CD14-positive monocyte (primary cell): ENCODE measurements at regions not wholly inside any gene's neighbourhood (a gene's known extent, or its start where the extent isn't known, plus 50 kb on each side); places are given as distances from the start of the nearest gene placed in this dataset.

Experiments
- DNase-seq, 3 donors: peaks; one replicate each; pipeline ENCODE4 v3.0.0-alpha.2; 2011 to 2022
- H2AFZ ChIP-seq: 2 replicates; pipeline ENCODE4 v1.6.0; 2012; ENCODE audit warnings: mild to moderate bottlenecking, low read depth, low read length, inconsistent platforms; ENCODE audit not compliant: insufficient read depth, poor library complexity, severe bottlenecking
- H3K27ac ChIP-seq, 2 donors: 1 replicate in 1 of 2; 2 replicates in 1 of 2; pipeline ENCODE4 v1.5.1; 2012 to 2013; ENCODE audit warnings: low read length in 2 of 2, control low read depth in 1 of 2, inconsistent platforms in 1 of 2, low read depth in 1 of 2, mild to moderate bottlenecking in 1 of 2
- H3K27me3 ChIP-seq, 2 donors: one replicate each; pipeline versions ENCODE4 v1.6.0 to v1.6.1; 2011 to 2013; ENCODE audit warnings: low read length in 2 of 2; ENCODE audit not compliant: control insufficient read depth in 2 of 2, insufficient read depth in 2 of 2
- H3K36me3 ChIP-seq, 2 donors: replicated peaks in 1 of 2; 1 replicate in 1 of 2; 2 replicates in 1 of 2; pipeline versions ENCODE4 v1.5.1 to v1.6.1; 2012 to 2013; ENCODE audit warnings: low read length in 2 of 2, control low read depth in 1 of 2, inconsistent platforms in 1 of 2, mild to moderate bottlenecking in 1 of 2; ENCODE audit not compliant: insufficient read depth in 2 of 2, control insufficient read depth in 1 of 2
- H3K4me1 ChIP-seq, 2 donors: 1 replicate in 1 of 2; 2 replicates in 1 of 2; pipeline versions ENCODE4 v1.5.1 to v1.6.1; 2012 to 2013; ENCODE audit warnings: low read length in 2 of 2, control low read depth in 1 of 2, inconsistent platforms in 1 of 2, mild to moderate bottlenecking in 1 of 2, moderate library complexity in 1 of 2; ENCODE audit not compliant: insufficient read depth in 2 of 2, control insufficient read depth in 1 of 2
- H3K4me2 ChIP-seq: replicated peaks from 2 replicates; pipeline ENCODE3; 2012; ENCODE audit warnings: low read length, moderate library complexity, mild to moderate bottlenecking; ENCODE audit not compliant: poor library complexity, severe bottlenecking; ENCODE audit errors: extremely low read depth
- H3K4me3 ChIP-seq, 3 experiments: fragments of 200-600 bp in 1 of 3; sonication (generic) in 1 of 3; replicated peaks in 1 of 3; 1 replicate in 2 of 3; 2 replicates in 1 of 3; pipeline ENCODE4 v1.5.1; 2011 to 2013; ENCODE audit warnings: low read length in 3 of 3, mild to moderate bottlenecking in 3 of 3, control low read depth in 2 of 3, low read depth in 2 of 3, inconsistent platforms in 1 of 3, moderate library complexity in 1 of 3
- H3K79me2 ChIP-seq: 2 replicates; pipeline ENCODE4 v1.6.0; 2012; ENCODE audit warnings: mild to moderate bottlenecking, control low read depth, inconsistent platforms, low read length, moderate library complexity; ENCODE audit not compliant: insufficient read depth
- H3K9ac ChIP-seq: 2 replicates; pipeline ENCODE4 v1.6.0; 2017; ENCODE audit warnings: low read length, mild to moderate bottlenecking; ENCODE audit not compliant: insufficient read depth, poor library complexity, severe bottlenecking
- H3K9me3 ChIP-seq, 2 donors: replicated peaks in 1 of 2; 1 replicate in 1 of 2; 2 replicates in 1 of 2; pipeline versions ENCODE4 v1.5.1 to v1.6.1; 2012 to 2013; ENCODE audit warnings: low read length in 2 of 2, control low read depth in 1 of 2; ENCODE audit not compliant: control insufficient read depth in 1 of 2, insufficient read depth in 1 of 2
- H4K20me1 ChIP-seq: 2 replicates; pipeline ENCODE4 v1.6.0; 2012; ENCODE audit warnings: mild to moderate bottlenecking, low read length, control low read depth, moderate library complexity; ENCODE audit not compliant: insufficient read depth
- H3K27ac Mint-ChIP-seq, 7 donors: one replicate each; pipeline ENCODE4 v1.8.0; 2020; ENCODE audit warnings: mild to moderate bottlenecking in 7 of 7, mixed read lengths in 7 of 7, moderate library complexity in 6 of 7, inconsistent platforms in 2 of 7
- H3K27me3 Mint-ChIP-seq, 3 donors: one replicate each; pipeline ENCODE4 v1.8.0; 2021 to 2022; ENCODE audit warnings: low read depth in 3 of 3, mild to moderate bottlenecking in 3 of 3, mixed read lengths in 3 of 3, moderate library complexity in 3 of 3, inconsistent platforms in 1 of 3
- H3K36me3 Mint-ChIP-seq, 2 donors: one replicate each; pipeline ENCODE4 v1.8.0; 2020; ENCODE audit warnings: mixed read lengths in 2 of 2, inconsistent platforms in 1 of 2, mild to moderate bottlenecking in 1 of 2
- H3K4me1 Mint-ChIP-seq: one replicate; pipeline ENCODE4 v1.8.0; 2020; ENCODE audit warnings: mild to moderate bottlenecking, mixed read lengths
- H3K4me3 Mint-ChIP-seq, 2 donors: one replicate each; pipeline ENCODE4 v1.8.0; 2020; ENCODE audit warnings: mild to moderate bottlenecking in 2 of 2, mixed read lengths in 2 of 2, moderate library complexity in 1 of 2
- H3K9me3 Mint-ChIP-seq, 7 donors: one replicate each; pipeline ENCODE4 v1.8.0; 2020 to 2022; ENCODE audit warnings: mixed read lengths in 7 of 7, mild to moderate bottlenecking in 6 of 7, moderate library complexity in 6 of 7, inconsistent platforms in 2 of 7
- CTCF ChIP-seq: fragments of 200-600 bp; IDR thresholded peaks from one replicate; pipeline ENCODE4 v1.8.0; 2022; ENCODE audit warnings: antibody characterized with exemption, mild to moderate bottlenecking
- WGBS: methylation state at CpG from one replicate; pipeline ENCODE4 v1.1.5; 2013; ENCODE audit warnings: missing lambda C conversion rate; ENCODE audit not compliant: insufficient coverage; 5-methylcytosine and 5-hydroxymethylcytosine counted together
- intact Hi-C, 2 donors: fragments of 100-400 bp; cut with micrococcal nuclease; formaldehyde crosslinking; loops; one replicate each; pipeline versions ENCODE4 v1.15.0 to v1.15.1; 2023

GRCh38 chr11:10395166-10395897, 59.7 kb upstream of the AMPD3 start:
- Histone ChIP-seq H3K4me1 (peaks cover 22% of the 10 kb centered on the region in 2 donors), H3K27me3 (peaks cover 0 to 3% of the 10 kb centered on the region in 2 donors), H3K4me2 (no peak overlapping the region), H2AFZ (no peak overlapping the region), H3K9ac (no peak overlapping the region), H3K4me3 (no peak overlapping the region), H3K27ac (no peak overlapping the region), H3K9me3 (no peaks in the 10 kb centered on the region), H4K20me1 (no peaks in the 10 kb centered on the region), H3K36me3 (no peaks in the 10 kb centered on the region), H3K79me2 (no peaks in the 10 kb centered on the region)
- H3K27ac Mint-ChIP-seq: no peak overlapping the region
- 89% methylated on average over 4 of the region's 6 CpGs for WGBS
- peak in 1 of 3 donors; percentile 61 for DNase-seq
- intact Hi-C loops: no loop called here
- no peak for TF ChIP-seq CTCF
- H3K4me1 Mint-ChIP-seq: peaks cover 39% of the 10 kb centered on the region
- peaks cover 0 to 7% of the 10 kb centered on the region in 2 donors for H3K36me3 Mint-ChIP-seq
- H3K27me3 Mint-ChIP-seq: peaks cover 9 to 14% (median 10%) of the 10 kb centered on the region in 3 donors
- peaks cover 0 to 6% (median 2%) of the 10 kb centered on the region in 7 donors for H3K9me3 Mint-ChIP-seq
- no peak overlapping the region for H3K4me3 Mint-ChIP-seq

- Histone ChIP-seq H3K27ac (no peak overlapping the region), H3K9ac (no peak overlapping the region), H2AFZ (no peak overlapping the region), H3K36me3 (no peaks in the 10 kb centered on the region), H3K27me3 (peaks cover 0 to 3% of the 10 kb centered on the region in 2 donors), H3K4me3 (no peak overlapping the region), H3K4me2 (no peak overlapping the region), H3K9me3 (no peaks in the 10 kb centered on the region), H3K79me2 (no peaks in the 10 kb centered on the region), H4K20me1 (no peaks in the 10 kb centered on the region), H3K4me1 (peaks cover 36 to 37% of the 10 kb centered on the region in 2 donors)
- TF ChIP-seq CTCF: no peak
- Mint-ChIP-seq H3K27me3 (peaks cover 8 to 14% (median 11%) of the 10 kb centered on the region in 3 donors), H3K27ac (no peak overlapping the region), H3K36me3 (peaks cover 0 to 7% of the 10 kb centered on the region in 2 donors), H3K4me1 (peaks cover 48% of the 10 kb centered on the region), H3K9me3 (peaks cover 0 to 7% (median 3%) of the 10 kb centered on the region in 7 donors), H3K4me3 (no peak overlapping the region)
- 100% methylated on average over 3 of the region's 4 CpGs for WGBS
- intact Hi-C loops: no loop called here
- no peak for DNase-seq
Observed at GRCh38 chr11:10396771-10397170, 58.3 kb upstream of the AMPD3 start.
